D721Med (cell line): ENCODE measurements at regions not wholly inside any gene's neighbourhood (a gene's known extent, or its start where the extent isn't known, plus 50 kb on each side); places are given as distances from the start of the nearest gene placed in this dataset.

ENCODE experiments used
- DNase-seq: peaks from one replicate; pipeline ENCODE4 v3.0.0; 2011; ENCODE audit warnings: low spot score; ENCODE audit not compliant: insufficient read length
- FAIRE-seq: peaks from 2 replicates; lab custom pipeline; 2011; peaks lifted over from hg19 to GRCh38; lab: Jason Lieb, UNC
- TF ChIP-seq, protein P1 (sequence below): IDR thresholded peaks from 2 replicates; pipeline ENCODE4 v1.5.1; 2012; ENCODE audit warnings: mild to moderate bottlenecking, control low read depth; ENCODE audit not compliant: insufficient read depth; ENCODE audit errors: missing control alignments

DNA sequence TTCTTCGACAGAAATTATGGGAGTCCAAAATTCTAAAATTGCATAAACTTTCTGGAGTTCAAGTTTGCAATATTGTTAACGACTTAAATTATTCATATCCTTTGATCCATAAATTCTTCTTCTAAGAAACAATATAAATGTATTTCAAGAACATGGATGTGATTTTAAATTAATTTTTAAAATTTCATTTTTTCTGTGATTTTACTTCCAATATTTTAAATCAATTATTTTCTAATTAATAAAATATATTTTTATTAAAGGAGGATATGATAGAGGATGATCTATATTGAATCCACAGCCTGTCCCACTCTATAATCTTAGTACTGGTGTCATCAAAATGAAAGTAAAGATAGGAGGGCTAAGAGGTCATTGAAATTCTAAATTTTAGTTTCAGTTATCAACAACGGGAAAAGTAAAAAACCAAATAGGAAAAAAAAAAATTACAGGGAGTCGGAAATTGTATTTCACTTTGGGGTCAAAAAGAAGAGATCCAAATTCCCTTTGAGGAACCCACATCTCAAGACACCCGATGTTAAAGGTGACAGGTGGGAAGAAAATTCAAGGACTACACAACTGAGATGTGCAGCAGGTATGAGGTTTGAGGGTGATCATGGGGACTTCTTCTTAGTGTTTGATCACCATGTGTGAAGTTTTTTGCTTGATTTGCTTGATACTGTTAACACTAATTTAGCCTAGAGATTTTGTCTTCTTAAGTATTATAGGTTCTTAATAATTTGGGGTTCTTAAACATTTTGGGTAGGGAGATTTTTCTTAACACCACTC, 154.8 kb upstream of the RGS18 start:
- TF ChIP-seq, protein P1, sequence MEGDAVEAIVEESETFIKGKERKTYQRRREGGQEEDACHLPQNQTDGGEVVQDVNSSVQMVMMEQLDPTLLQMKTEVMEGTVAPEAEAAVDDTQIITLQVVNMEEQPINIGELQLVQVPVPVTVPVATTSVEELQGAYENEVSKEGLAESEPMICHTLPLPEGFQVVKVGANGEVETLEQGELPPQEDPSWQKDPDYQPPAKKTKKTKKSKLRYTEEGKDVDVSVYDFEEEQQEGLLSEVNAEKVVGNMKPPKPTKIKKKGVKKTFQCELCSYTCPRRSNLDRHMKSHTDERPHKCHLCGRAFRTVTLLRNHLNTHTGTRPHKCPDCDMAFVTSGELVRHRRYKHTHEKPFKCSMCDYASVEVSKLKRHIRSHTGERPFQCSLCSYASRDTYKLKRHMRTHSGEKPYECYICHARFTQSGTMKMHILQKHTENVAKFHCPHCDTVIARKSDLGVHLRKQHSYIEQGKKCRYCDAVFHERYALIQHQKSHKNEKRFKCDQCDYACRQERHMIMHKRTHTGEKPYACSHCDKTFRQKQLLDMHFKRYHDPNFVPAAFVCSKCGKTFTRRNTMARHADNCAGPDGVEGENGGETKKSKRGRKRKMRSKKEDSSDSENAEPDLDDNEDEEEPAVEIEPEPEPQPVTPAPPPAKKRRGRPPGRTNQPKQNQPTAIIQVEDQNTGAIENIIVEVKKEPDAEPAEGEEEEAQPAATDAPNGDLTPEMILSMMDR: no peak
- DNase-seq (no peak), FAIRE-seq (peak; percentile 93)

- DNase-seq (no peak), FAIRE-seq (no peak)
- TF ChIP-seq, protein P1: no peak
Measured at GRCh38 chr1:192005976-192006375, 152.3 kb upstream of the RGS18 start.

DNA sequence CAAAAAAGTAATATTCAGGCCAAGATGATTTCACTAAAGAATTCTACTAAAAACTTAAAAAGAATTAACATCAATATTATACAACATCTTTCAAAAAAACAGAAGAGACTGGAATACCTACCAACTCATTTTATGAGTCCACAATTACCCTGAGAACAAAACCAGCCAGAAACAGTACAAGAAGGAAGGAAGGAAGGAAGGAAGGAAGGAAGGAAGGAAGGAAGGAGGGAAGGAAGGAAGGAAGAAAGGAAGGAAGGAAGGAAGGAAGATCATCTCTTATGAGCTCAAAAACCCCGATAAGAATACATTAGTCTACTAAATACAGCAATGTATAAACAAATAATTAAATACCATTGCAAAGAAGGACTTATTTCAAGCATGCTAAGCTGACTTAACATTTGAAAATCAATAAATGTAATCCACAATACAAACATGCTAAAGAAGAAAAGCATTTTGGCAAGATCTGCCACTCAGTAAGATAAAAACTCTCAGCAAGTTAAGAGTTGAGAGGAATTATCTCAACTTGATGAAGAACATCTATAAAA, 149.9 kb upstream of the RGS18 start:
- FAIRE-seq (peak; percentile 93), DNase-seq (no peak)
- TF ChIP-seq, protein P1: no peak

DNA sequence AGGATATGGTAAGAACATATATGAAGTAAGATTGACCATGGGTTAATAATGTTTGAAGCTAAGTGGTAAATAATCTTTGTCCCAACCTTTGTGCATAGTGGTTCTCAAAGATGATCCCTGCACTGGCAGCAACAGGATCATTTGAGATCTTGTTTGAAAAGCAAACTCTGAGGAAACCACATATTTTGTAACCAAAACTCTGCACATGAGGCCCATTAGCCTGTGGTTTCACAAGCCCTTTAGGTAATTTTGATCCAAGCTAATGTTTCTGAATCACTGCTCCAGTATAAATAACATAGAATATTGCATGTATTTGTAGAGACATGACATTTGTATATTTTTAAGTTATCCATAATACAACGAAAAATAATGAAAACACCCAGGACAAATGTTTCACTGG, 147.9 kb upstream of the RGS18 start:
- TF ChIP-seq, protein P1: no peak
- no peak for DNase-seq
- FAIRE-seq: peak; percentile 63

GRCh38 chr1:192011525-192011924, 146.7 kb upstream of the RGS18 start:
- FAIRE-seq (no peak), DNase-seq (no peak)
- TF ChIP-seq, protein P1: no peak

GRCh38 chr1:192022827-192023226, 135.4 kb upstream of the RGS18 start:
- peak; percentile 29 for FAIRE-seq
- TF ChIP-seq, protein P1: no peak
- DNase-seq: no peak

DNA sequence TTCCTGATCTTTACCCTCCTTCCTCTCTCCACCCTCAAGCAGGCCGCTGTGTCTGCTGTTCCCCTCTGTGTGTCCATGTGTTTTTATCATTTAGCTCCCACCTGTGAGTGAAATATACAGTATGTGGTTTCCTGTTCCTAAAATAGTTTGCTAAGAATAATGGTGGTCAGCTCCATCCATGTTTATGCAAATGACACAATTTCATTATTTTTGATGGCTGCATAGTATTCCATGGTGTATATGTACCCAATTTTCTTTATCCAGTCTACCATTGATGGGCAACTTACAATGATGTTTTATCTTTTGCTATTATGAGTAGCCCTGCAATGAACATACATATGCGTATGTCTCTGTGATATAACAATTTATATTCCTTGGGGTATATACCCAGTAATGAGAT, 133.4 kb upstream of the RGS18 start:
- DNase-seq (no peak), FAIRE-seq (peak; percentile 6)
- TF ChIP-seq, protein P1: no peak
